ENCODE measurements at regions not wholly inside any gene's neighbourhood (a gene's known extent, or its start where the extent isn't known, plus 50 kb on each side); places are given as distances from the start of the nearest gene placed in this dataset.

- H3K27ac ChIP-seq (ENCODE audit: low read depth, low read length, poor library complexity, severe bottlenecking): no peak overlapping the region
- H3K36me3 ChIP-seq (ENCODE audit: insufficient read depth, low read length): no peaks in the 10 kb centered on the region
- no peaks in the 10 kb centered on the region for H4K20me1 ChIP-seq (ENCODE audit: insufficient read depth, low read length)
- no peaks in the 10 kb centered on the region for H3K4me1 ChIP-seq (ENCODE audit: insufficient read depth, low read length, severe bottlenecking)
- H3K4me3 ChIP-seq (ENCODE audit: low read depth, low read length, poor library complexity, severe bottlenecking): no peak overlapping the region
- no peaks in the 10 kb centered on the region for H3K9me2 ChIP-seq (ENCODE audit: low read depth, low read length)
- H3K9ac ChIP-seq (ENCODE audit: low read length): no peak overlapping the region
- TF ChIP-seq, protein P1, sequence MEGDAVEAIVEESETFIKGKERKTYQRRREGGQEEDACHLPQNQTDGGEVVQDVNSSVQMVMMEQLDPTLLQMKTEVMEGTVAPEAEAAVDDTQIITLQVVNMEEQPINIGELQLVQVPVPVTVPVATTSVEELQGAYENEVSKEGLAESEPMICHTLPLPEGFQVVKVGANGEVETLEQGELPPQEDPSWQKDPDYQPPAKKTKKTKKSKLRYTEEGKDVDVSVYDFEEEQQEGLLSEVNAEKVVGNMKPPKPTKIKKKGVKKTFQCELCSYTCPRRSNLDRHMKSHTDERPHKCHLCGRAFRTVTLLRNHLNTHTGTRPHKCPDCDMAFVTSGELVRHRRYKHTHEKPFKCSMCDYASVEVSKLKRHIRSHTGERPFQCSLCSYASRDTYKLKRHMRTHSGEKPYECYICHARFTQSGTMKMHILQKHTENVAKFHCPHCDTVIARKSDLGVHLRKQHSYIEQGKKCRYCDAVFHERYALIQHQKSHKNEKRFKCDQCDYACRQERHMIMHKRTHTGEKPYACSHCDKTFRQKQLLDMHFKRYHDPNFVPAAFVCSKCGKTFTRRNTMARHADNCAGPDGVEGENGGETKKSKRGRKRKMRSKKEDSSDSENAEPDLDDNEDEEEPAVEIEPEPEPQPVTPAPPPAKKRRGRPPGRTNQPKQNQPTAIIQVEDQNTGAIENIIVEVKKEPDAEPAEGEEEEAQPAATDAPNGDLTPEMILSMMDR (IDR thresholded peaks at IDR 0.05; ENCODE audit: low read length): no peak
- TF ChIP-seq EZH2 (IDR thresholded peaks at IDR 0.05; ENCODE audit: borderline replicate concordance, low read length): no peak
- no peak overlapping the region for H3K4me2 ChIP-seq (ENCODE audit: low read length)
- H3K9me3 ChIP-seq (ENCODE audit: low read length): no peaks in the 10 kb centered on the region
- H3K27me3 ChIP-seq (ENCODE audit: insufficient read depth, low read length): no peaks in the 10 kb centered on the region
- no peaks in the 10 kb centered on the region for H3F3A ChIP-seq (ENCODE audit: insufficient read depth, low read length)
- no peak overlapping the region for H2AFZ ChIP-seq (ENCODE audit: low read length)
- no peaks in the 10 kb centered on the region for H3K79me2 ChIP-seq (ENCODE audit: insufficient read depth, low read length)
Observed at GRCh38 chr9:26166537-26166936, 488.3 kb upstream of the TUSC1 start.

DNA sequence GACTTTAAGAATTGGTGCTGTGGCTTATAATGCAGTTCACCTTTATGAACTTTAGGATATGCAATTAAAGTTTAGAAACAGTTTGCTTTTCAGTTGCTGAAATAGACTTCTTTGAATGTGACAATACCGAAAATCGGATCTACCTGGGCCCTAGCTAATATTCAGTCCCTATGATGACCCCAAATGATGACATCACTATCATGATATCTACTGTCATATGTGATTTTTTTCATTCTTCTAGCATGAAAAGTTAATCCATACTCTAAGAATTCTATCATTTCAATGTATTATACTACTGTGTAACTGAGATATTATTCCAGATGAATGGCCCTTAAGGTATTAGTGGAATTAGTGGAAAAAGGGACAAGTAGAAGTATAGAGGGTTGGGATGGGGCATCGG, 487.2 kb upstream of the TUSC1 start:
- Histone ChIP-seq H3K36me3 (ENCODE audit: insufficient read depth, low read length) (no peaks in the 10 kb centered on the region), H3K9me3 (ENCODE audit: low read length) (no peaks in the 10 kb centered on the region), H2AFZ (ENCODE audit: low read length) (no peak overlapping the region), H3K27ac (ENCODE audit: low read depth, low read length, poor library complexity, severe bottlenecking) (no peak overlapping the region), H3K79me2 (ENCODE audit: insufficient read depth, low read length) (no peaks in the 10 kb centered on the region), H3F3A (ENCODE audit: insufficient read depth, low read length) (no peaks in the 10 kb centered on the region), H3K9me2 (ENCODE audit: low read depth, low read length) (no peaks in the 10 kb centered on the region), H3K4me3 (ENCODE audit: low read depth, low read length, poor library complexity, severe bottlenecking) (no peak overlapping the region), H3K27me3 (ENCODE audit: insufficient read depth, low read length) (no peaks in the 10 kb centered on the region), H3K4me2 (ENCODE audit: low read length) (no peak overlapping the region), H3K4me1 (ENCODE audit: insufficient read depth, low read length, severe bottlenecking) (no peaks in the 10 kb centered on the region), H3K9ac (ENCODE audit: low read length) (no peak overlapping the region), H4K20me1 (ENCODE audit: insufficient read depth, low read length) (no peaks in the 10 kb centered on the region)
- TF ChIP-seq, protein P1 (IDR thresholded peaks at IDR 0.05; ENCODE audit: low read length): no peak
- no peak for TF ChIP-seq EZH2 (IDR thresholded peaks at IDR 0.05; ENCODE audit: borderline replicate concordance, low read length)

DNA sequence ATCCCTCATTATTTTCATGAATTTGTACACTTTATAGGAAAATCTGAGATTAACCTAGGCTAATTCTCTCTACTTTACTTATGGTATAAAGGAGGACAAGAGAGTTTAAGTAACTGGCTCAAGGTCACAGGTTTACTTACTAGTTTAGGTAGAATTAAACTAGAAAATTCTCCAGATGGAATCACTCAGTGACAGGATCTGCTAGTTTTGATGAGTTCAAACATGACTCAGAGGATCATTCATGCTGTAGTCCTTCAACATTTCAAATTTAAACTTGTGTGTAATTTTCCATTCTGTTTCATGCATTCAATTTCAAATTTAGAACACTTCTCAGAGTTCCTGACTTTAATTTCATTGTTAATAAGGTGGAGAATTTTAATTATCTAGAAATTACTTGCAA, 485.7 kb upstream of the TUSC1 start:
- Histone ChIP-seq H3K27ac (ENCODE audit: low read depth, low read length, poor library complexity, severe bottlenecking) (no peak overlapping the region), H2AFZ (ENCODE audit: low read length) (no peak overlapping the region)

More for the DNA sequence above, 485.7 kb upstream of the TUSC1 start:
- no peaks in the 10 kb centered on the region for H3K4me1 ChIP-seq (ENCODE audit: insufficient read depth, low read length, severe bottlenecking)
- H3K79me2 ChIP-seq (ENCODE audit: insufficient read depth, low read length): no peaks in the 10 kb centered on the region
- H4K20me1 ChIP-seq (ENCODE audit: insufficient read depth, low read length): no peaks in the 10 kb centered on the region
- H3K4me2 ChIP-seq (ENCODE audit: low read length): no peak overlapping the region
- no peaks in the 10 kb centered on the region for H3F3A ChIP-seq (ENCODE audit: insufficient read depth, low read length)
- no peaks in the 10 kb centered on the region for H3K27me3 ChIP-seq (ENCODE audit: insufficient read depth, low read length)
- H3K9me2 ChIP-seq (ENCODE audit: low read depth, low read length): no peaks in the 10 kb centered on the region
- H3K9me3 ChIP-seq (ENCODE audit: low read length): no peaks in the 10 kb centered on the region
- TF ChIP-seq, protein P1 (IDR thresholded peaks at IDR 0.05; ENCODE audit: low read length): no peak
- no peak for TF ChIP-seq EZH2 (IDR thresholded peaks at IDR 0.05; ENCODE audit: borderline replicate concordance, low read length)
- no peak overlapping the region for H3K9ac ChIP-seq (ENCODE audit: low read length)
- no peaks in the 10 kb centered on the region for H3K36me3 ChIP-seq (ENCODE audit: insufficient read depth, low read length)
- H3K4me3 ChIP-seq (ENCODE audit: low read depth, low read length, poor library complexity, severe bottlenecking): no peak overlapping the region
